ENCODE measurements at regions not wholly inside any gene's neighbourhood (a gene's known extent, or its start where the extent isn't known, plus 50 kb on each side); places are given as distances from the start of the nearest gene placed in this dataset.

DNA sequence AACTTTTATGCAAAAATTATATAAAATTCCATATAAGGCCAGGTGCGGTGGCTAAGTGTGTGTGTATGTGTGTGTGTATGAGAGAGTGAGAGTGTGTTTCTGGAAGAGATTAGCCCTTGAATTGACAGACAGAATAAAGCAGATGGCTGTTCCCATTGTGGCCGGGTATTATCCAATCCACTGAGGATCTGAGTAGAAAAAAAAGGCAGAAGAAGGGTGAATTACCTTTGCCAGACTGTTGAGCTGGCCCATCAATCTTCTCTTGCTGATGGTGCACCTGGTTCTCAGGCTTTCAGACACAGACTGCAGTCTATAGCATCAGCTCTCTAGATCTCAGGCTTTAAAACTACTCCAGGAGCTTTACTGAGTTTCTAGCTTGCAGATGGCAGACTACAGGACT is 92.2 kb upstream of the SLIT2 start:
- TF ChIP-seq CTCF (conservative IDR thresholded peaks at IDR 0.05 in 1 of 2, IDR thresholded peaks at IDR 0.05 in 1 of 2; ENCODE audit: extremely low read depth in 1 of 2, insufficient read depth in 1 of 2, low read depth in 1 of 2, low read length in 2 of 2) (no peak), EZH2 (IDR thresholded peaks at IDR 0.05; ENCODE audit: borderline replicate concordance, low read length) (no peak)
